PC-9 (cell line): ENCODE measurements at regions not wholly inside any gene's neighbourhood (a gene's known extent, or its start where the extent isn't known, plus 50 kb on each side); places are given as distances from the start of the nearest gene placed in this dataset.

Experiments used
- EZH2 ChIP-seq: fragments of 200-600 bp; sonication (generic); IDR thresholded peaks from 2 replicates; pipeline ENCODE4 v1.8.0; 2017; ENCODE audit warnings: antibody characterized with exemption, low read depth
- TF ChIP-seq, protein P1 (sequence below): fragments of 200-600 bp; sonication (generic); conservative IDR thresholded peaks from 2 replicates; pipeline ENCODE4 v1.6.1; 2017; ENCODE audit warnings: mixed run types, antibody characterized with exemption, mild to moderate bottlenecking, moderate library complexity

- TF ChIP-seq, protein P1, sequence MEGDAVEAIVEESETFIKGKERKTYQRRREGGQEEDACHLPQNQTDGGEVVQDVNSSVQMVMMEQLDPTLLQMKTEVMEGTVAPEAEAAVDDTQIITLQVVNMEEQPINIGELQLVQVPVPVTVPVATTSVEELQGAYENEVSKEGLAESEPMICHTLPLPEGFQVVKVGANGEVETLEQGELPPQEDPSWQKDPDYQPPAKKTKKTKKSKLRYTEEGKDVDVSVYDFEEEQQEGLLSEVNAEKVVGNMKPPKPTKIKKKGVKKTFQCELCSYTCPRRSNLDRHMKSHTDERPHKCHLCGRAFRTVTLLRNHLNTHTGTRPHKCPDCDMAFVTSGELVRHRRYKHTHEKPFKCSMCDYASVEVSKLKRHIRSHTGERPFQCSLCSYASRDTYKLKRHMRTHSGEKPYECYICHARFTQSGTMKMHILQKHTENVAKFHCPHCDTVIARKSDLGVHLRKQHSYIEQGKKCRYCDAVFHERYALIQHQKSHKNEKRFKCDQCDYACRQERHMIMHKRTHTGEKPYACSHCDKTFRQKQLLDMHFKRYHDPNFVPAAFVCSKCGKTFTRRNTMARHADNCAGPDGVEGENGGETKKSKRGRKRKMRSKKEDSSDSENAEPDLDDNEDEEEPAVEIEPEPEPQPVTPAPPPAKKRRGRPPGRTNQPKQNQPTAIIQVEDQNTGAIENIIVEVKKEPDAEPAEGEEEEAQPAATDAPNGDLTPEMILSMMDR = no peak
- no peak for TF ChIP-seq EZH2
These were observed 61.7 kb upstream of the ARHGAP18 start for GRCh38 chr6:129771678-129772077.
